Osteocyte (in vitro differentiated cells): ENCODE measurements at regions not wholly inside any gene's neighbourhood (a gene's known extent, or its start where the extent isn't known, plus 50 kb on each side); places are given as distances from the start of the nearest gene placed in this dataset.

ENCODE experiments used
- DNase-seq: peaks from one replicate; pipeline ENCODE4 v3.0.0; 2021; ENCODE audit warnings: mixed read lengths; ENCODE audit not compliant: unreplicated experiment; ENCODE audit errors: extremely low spot score
- H3K27ac Mint-ChIP-seq: one replicate; pipeline ENCODE4 v1.8.0; 2021; ENCODE audit warnings: mild to moderate bottlenecking, mixed read lengths; ENCODE audit not compliant: unreplicated experiment
- H3K27me3 Mint-ChIP-seq: one replicate; pipeline ENCODE4 v1.8.0; 2021; ENCODE audit warnings: mixed read lengths; ENCODE audit not compliant: unreplicated experiment
- H3K36me3 Mint-ChIP-seq: one replicate; pipeline ENCODE4 v1.8.0; 2021; ENCODE audit warnings: mixed read lengths; ENCODE audit not compliant: unreplicated experiment
- H3K4me1 Mint-ChIP-seq: one replicate; pipeline ENCODE4 v1.8.0; 2021; ENCODE audit warnings: mixed read lengths; ENCODE audit not compliant: unreplicated experiment
- H3K4me3 Mint-ChIP-seq: one replicate; pipeline ENCODE4 v1.8.0; 2021; ENCODE audit warnings: mild to moderate bottlenecking, moderate library complexity, mixed read lengths; ENCODE audit not compliant: unreplicated experiment
- H3K9me3 Mint-ChIP-seq: one replicate; pipeline ENCODE4 v1.8.0; 2021; ENCODE audit warnings: mixed read lengths; ENCODE audit not compliant: unreplicated experiment
- TF ChIP-seq, protein P1 (sequence below): fragments of 200-600 bp; sonication (generic); IDR thresholded peaks from 2 replicates; pipeline ENCODE4 v1.5.0; 2021; ENCODE audit warnings: antibody characterized with exemption, mild to moderate bottlenecking, moderate library complexity

DNA sequence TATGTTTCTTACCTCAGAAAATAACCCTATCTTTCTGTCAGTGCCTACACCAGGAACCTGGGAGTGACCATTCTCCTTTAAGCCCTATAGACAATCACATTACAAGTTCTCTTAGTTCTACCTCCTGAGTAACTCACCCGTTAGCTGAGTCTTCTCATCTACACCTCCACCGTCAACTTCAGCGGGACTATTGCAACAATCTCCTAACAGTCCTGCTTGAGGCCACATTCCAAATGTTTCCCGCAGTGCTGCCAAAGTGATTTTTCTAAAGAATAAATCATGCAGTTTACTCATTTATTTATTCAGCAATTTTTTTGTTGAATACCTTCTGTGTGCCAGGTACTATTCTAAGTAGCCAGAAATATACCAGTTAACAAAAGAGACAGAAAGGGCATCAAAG, 285.0 kb upstream of the GRIP1 start:
- Mint-ChIP-seq H3K36me3 (no peaks in the 10 kb centered on the region), H3K27me3 (no peaks in the 10 kb centered on the region), H3K27ac (no peak overlapping the region), H3K9me3 (no peaks in the 10 kb centered on the region), H3K4me3 (no peak overlapping the region), H3K4me1 (peaks cover 8% of the 10 kb centered on the region)
- no peak for DNase-seq
- TF ChIP-seq, protein P1, sequence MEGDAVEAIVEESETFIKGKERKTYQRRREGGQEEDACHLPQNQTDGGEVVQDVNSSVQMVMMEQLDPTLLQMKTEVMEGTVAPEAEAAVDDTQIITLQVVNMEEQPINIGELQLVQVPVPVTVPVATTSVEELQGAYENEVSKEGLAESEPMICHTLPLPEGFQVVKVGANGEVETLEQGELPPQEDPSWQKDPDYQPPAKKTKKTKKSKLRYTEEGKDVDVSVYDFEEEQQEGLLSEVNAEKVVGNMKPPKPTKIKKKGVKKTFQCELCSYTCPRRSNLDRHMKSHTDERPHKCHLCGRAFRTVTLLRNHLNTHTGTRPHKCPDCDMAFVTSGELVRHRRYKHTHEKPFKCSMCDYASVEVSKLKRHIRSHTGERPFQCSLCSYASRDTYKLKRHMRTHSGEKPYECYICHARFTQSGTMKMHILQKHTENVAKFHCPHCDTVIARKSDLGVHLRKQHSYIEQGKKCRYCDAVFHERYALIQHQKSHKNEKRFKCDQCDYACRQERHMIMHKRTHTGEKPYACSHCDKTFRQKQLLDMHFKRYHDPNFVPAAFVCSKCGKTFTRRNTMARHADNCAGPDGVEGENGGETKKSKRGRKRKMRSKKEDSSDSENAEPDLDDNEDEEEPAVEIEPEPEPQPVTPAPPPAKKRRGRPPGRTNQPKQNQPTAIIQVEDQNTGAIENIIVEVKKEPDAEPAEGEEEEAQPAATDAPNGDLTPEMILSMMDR = no peak

GRCh38 chr12:66964629-66965028, 285.8 kb upstream of the GRIP1 start:
- DNase-seq = no peak
- H3K4me1 Mint-ChIP-seq = peaks cover 11% of the 10 kb centered on the region

GRCh38 chr12:66965621-66966020, 286.7 kb upstream of the GRIP1 start:
- no peak for DNase-seq
- TF ChIP-seq, protein P1 = no peak
- H3K36me3 Mint-ChIP-seq = no peaks in the 10 kb centered on the region
- H3K27ac Mint-ChIP-seq = no peak overlapping the region
- no peak overlapping the region for H3K4me3 Mint-ChIP-seq
- no peaks in the 10 kb centered on the region for H3K27me3 Mint-ChIP-seq
- H3K9me3 Mint-ChIP-seq = no peaks in the 10 kb centered on the region
- H3K4me1 Mint-ChIP-seq = peaks cover 5% of the 10 kb centered on the region

More at GRCh38 chr12:66964629-66965028, 285.8 kb upstream of the GRIP1 start:
- TF ChIP-seq, protein P1 = no peak
- Mint-ChIP-seq H3K36me3 (no peaks in the 10 kb centered on the region), H3K9me3 (no peaks in the 10 kb centered on the region), H3K4me3 (no peak overlapping the region), H3K27ac (peak overlapping the region; percentile 28), H3K27me3 (no peaks in the 10 kb centered on the region)

DNA sequence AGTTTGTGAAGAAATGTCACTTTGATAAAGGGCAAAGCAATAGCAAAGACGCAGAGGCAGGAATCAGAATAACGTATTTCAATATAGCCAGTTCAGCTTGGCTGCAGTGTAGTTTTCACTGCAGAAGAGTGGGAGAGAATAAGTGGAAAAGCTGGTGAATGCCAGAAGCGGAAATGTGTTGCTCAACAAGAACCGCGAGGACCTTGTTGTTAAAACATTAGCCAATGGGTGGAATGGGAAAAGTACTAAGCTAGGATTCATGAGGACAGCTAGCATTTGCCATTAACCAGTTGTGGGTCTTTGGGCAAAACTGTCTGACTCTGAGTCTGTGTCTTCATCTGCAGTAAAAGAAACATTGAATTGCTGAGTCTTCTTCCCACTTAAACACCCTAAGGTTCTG, 292.9 kb upstream of the GRIP1 start:
- Mint-ChIP-seq H3K4me3 (no peak overlapping the region), H3K27ac (no peak overlapping the region), H3K27me3 (no peaks in the 10 kb centered on the region), H3K36me3 (no peaks in the 10 kb centered on the region), H3K4me1 (peaks cover 3% of the 10 kb centered on the region), H3K9me3 (no peaks in the 10 kb centered on the region)
- DNase-seq = no peak
- TF ChIP-seq, protein P1 = no peak

DNA sequence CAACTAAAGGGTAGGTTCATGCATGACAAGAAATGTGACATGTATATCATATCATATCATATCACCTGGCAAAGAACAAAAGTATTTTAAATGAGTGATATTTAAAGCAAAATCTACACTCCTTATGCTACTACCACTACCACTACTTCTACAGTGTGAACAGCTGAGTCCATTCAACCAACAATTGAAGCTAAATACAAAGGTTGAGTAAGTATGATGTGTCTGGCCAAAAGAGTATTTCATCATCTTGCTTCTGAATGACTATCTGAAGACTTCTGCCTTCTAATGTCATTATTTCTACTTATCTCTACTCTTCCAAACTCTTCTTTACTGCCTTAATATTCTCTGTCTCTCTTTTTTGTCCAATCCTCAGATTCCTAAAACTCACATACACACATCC, 292.6 kb upstream of the CAND1 start:
- Mint-ChIP-seq H3K4me1 (no peaks in the 10 kb centered on the region), H3K9me3 (no peaks in the 10 kb centered on the region), H3K36me3 (no peaks in the 10 kb centered on the region), H3K4me3 (no peak overlapping the region), H3K27ac (no peak overlapping the region), H3K27me3 (no peaks in the 10 kb centered on the region)
- DNase-seq = no peak
- TF ChIP-seq, protein P1 = no peak
